ENCODE measurements at regions not wholly inside any gene's neighbourhood (a gene's known extent, or its start where the extent isn't known, plus 50 kb on each side); places are given as distances from the start of the nearest gene placed in this dataset.

- H3K4me1 Mint-ChIP-seq = no peaks in the 10 kb centered on the region
- H3K9me3 Mint-ChIP-seq = peaks cover 15% of the 10 kb centered on the region
- intact Hi-C loops (cut with micrococcal nuclease) = no loop called here
- DNase-seq (no peak), ATAC-seq (ENCODE audit: low read depth) (no peak)
- H3K27me3 Mint-ChIP-seq = no peaks in the 10 kb centered on the region
- no peak overlapping the region for H3K4me3 Mint-ChIP-seq
- H3K36me3 Mint-ChIP-seq (ENCODE audit: low read depth) = no peaks in the 10 kb centered on the region
- no peak for TF ChIP-seq CTCF (IDR thresholded peaks at IDR 0.05)
- H3K27ac Mint-ChIP-seq = no peak overlapping the region
- ChIA-PET CTCF (no interaction called here), POLR2A (no interaction called here)
Observed at GRCh38 chr21:38145104-38145503, 111.7 kb upstream of the KCNJ15 start.

GRCh38 chr21:38147391-38147790, 109.4 kb upstream of the KCNJ15 start:
- no peak overlapping the region for H3K27ac Mint-ChIP-seq
- TF ChIP-seq CTCF (IDR thresholded peaks at IDR 0.05) = no peak
- intact Hi-C loops (cut with micrococcal nuclease) = no loop called here
- no peaks in the 10 kb centered on the region for H3K4me1 Mint-ChIP-seq
- ChIA-PET CTCF (no interaction called here), POLR2A (no interaction called here)
- ATAC-seq (ENCODE audit: low read depth) (no peak), DNase-seq (no peak)
- H3K27me3 Mint-ChIP-seq = peaks cover 2% of the 10 kb centered on the region
- no peak overlapping the region for H3K4me3 Mint-ChIP-seq
- no peaks in the 10 kb centered on the region for H3K36me3 Mint-ChIP-seq (ENCODE audit: low read depth)
- H3K9me3 Mint-ChIP-seq = peaks cover 15% of the 10 kb centered on the region

- H3K4me3 Mint-ChIP-seq = no peak overlapping the region
- H3K27me3 Mint-ChIP-seq = peaks cover 2% of the 10 kb centered on the region
- no peaks in the 10 kb centered on the region for H3K4me1 Mint-ChIP-seq
- H3K9me3 Mint-ChIP-seq = peaks cover 15% of the 10 kb centered on the region
- H3K27ac Mint-ChIP-seq = no peak overlapping the region
- no peak for DNase-seq
- ChIA-PET POLR2A (no interaction called here), CTCF (no interaction called here)
- intact Hi-C loops (cut with micrococcal nuclease) = no loop called here
- no peak for TF ChIP-seq CTCF (IDR thresholded peaks at IDR 0.05)
- no peaks in the 10 kb centered on the region for H3K36me3 Mint-ChIP-seq (ENCODE audit: low read depth)
- ATAC-seq (ENCODE audit: low read depth) = no peak
Observed at GRCh38 chr21:38148046-38148445, 108.7 kb upstream of the KCNJ15 start.

- H3K27ac Mint-ChIP-seq = no peak overlapping the region
- intact Hi-C loops (cut with micrococcal nuclease) = no loop called here
- H3K27me3 Mint-ChIP-seq = peaks cover 4% of the 10 kb centered on the region
- no peak overlapping the region for H3K4me3 Mint-ChIP-seq
- no peaks in the 10 kb centered on the region for H3K4me1 Mint-ChIP-seq
- H3K9me3 Mint-ChIP-seq = no peaks in the 10 kb centered on the region
- no peak for DNase-seq
- H3K36me3 Mint-ChIP-seq (ENCODE audit: low read depth) = no peaks in the 10 kb centered on the region
- CTCF ChIA-PET = no interaction called here
- POLR2A ChIA-PET = no interaction called here
- no peak for ATAC-seq (ENCODE audit: low read depth)
- TF ChIP-seq CTCF (IDR thresholded peaks at IDR 0.05) = no peak
Observed at GRCh38 chr21:38151021-38151645, 105.7 kb upstream of the KCNJ15 start.

- TF ChIP-seq CTCF (IDR thresholded peaks at IDR 0.05) = no peak
- no peak for DNase-seq
- H3K4me1 Mint-ChIP-seq = no peaks in the 10 kb centered on the region
- no peaks in the 10 kb centered on the region for H3K9me3 Mint-ChIP-seq
- no peak overlapping the region for H3K4me3 Mint-ChIP-seq
- ATAC-seq (ENCODE audit: low read depth) = no peak
- intact Hi-C loops (cut with micrococcal nuclease) = no loop called here
- no peak overlapping the region for H3K27ac Mint-ChIP-seq
- H3K27me3 Mint-ChIP-seq = peaks cover 10% of the 10 kb centered on the region
- CTCF ChIA-PET = interaction anchor here (1.0 to 1.1 kb wide), 2 partner anchors 11 to 15 kb away, joined by 3 read pairs; no protein-coding TSS in a partner anchor
- POLR2A ChIA-PET = no interaction called here
- H3K36me3 Mint-ChIP-seq (ENCODE audit: low read depth) = no peaks in the 10 kb centered on the region
Observed at GRCh38 chr21:38156200-38156599, 100.6 kb upstream of the KCNJ15 start.

All from activated B cell treated with CpG ODN at 0.5 μM for 24 hours (primary cell).